ENCODE measurements at regions not wholly inside any gene's neighbourhood (a gene's known extent, or its start where the extent isn't known, plus 50 kb on each side); places are given as distances from the start of the nearest gene placed in this dataset.

DNA sequence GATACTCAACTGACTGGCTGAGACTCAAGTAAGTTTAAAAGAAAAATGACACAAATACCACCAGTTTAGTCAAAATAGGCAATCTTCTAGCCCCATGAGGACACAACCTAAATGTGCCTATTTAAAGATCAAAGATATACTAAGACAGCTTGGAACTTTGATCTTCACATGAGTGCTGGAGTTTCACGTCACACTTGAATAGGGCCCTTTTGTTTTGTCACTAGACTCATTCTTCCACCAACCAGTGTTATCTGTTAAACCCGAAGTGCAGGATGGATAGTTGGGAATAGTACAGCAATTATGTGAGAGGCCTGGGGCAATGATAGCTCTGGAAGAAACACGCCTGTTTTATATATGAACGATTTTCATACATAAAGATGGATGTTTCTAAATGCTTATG lies 792.8 kb upstream of the NUDT12 start:
- TF ChIP-seq, protein P1, sequence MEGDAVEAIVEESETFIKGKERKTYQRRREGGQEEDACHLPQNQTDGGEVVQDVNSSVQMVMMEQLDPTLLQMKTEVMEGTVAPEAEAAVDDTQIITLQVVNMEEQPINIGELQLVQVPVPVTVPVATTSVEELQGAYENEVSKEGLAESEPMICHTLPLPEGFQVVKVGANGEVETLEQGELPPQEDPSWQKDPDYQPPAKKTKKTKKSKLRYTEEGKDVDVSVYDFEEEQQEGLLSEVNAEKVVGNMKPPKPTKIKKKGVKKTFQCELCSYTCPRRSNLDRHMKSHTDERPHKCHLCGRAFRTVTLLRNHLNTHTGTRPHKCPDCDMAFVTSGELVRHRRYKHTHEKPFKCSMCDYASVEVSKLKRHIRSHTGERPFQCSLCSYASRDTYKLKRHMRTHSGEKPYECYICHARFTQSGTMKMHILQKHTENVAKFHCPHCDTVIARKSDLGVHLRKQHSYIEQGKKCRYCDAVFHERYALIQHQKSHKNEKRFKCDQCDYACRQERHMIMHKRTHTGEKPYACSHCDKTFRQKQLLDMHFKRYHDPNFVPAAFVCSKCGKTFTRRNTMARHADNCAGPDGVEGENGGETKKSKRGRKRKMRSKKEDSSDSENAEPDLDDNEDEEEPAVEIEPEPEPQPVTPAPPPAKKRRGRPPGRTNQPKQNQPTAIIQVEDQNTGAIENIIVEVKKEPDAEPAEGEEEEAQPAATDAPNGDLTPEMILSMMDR (IDR thresholded peaks at IDR 0.05; ENCODE audit: insufficient read depth, low read depth, low read length) = no peak
- TF ChIP-seq EZH2 (IDR thresholded peaks at IDR 0.05; ENCODE audit: insufficient read depth, low read length) = no peak

All from astrocyte (in vitro differentiated cells and primary cell).